ENCODE measurements at regions not wholly inside any gene's neighbourhood (a gene's known extent, or its start where the extent isn't known, plus 50 kb on each side); places are given as distances from the start of the nearest gene placed in this dataset.

GRCh38 chr1:38340409-38340808 is 293.8 kb upstream of the POU3F1 start:
- H3K27me3 ChIP-seq = no peaks in the 10 kb centered on the region
- H3F3A ChIP-seq (ENCODE audit: low read depth) = no peaks in the 10 kb centered on the region
- TF ChIP-seq CTCF (IDR thresholded peaks at IDR 0.05) = no peak
- no peak for TF ChIP-seq EZH2 (IDR thresholded peaks at IDR 0.05)
- no peak for TF ChIP-seq EZH2phosphoT487 (IDR thresholded peaks at IDR 0.05)
- no peaks in the 10 kb centered on the region for H3K9me3 ChIP-seq (ENCODE audit: low read depth)
- no peaks in the 10 kb centered on the region for H3K36me3 Mint-ChIP-seq
- H3K27ac ChIP-seq = no peak overlapping the region
- H3K79me2 ChIP-seq (ENCODE audit: low read depth) = no peaks in the 10 kb centered on the region
- no peak overlapping the region for H3K4me3 ChIP-seq
- no peak for DNase-seq (ENCODE audit: low spot score)
- H3K4me1 ChIP-seq = peaks cover 8% of the 10 kb centered on the region
- no peak overlapping the region for H3K27ac Mint-ChIP-seq
- no peak overlapping the region for H3K4me3 Mint-ChIP-seq
- H3K36me3 ChIP-seq = no peaks in the 10 kb centered on the region
- H2AFZ ChIP-seq (replicated peaks) = no peak overlapping the region
- no peak overlapping the region for H3K4me2 ChIP-seq
- peaks cover 16% of the 10 kb centered on the region for H3K4me1 Mint-ChIP-seq
- peaks cover 6% of the 10 kb centered on the region for H3K27me3 Mint-ChIP-seq (ENCODE audit: insufficient read depth, low read depth)
- H4K20me1 ChIP-seq (ENCODE audit: low read depth) = no peaks in the 10 kb centered on the region
- H3K9ac ChIP-seq = no peak overlapping the region
- peaks cover 4% of the 10 kb centered on the region for H3K9me3 Mint-ChIP-seq

- Histone ChIP-seq H3K4me2 (no peak overlapping the region), H3K9me3 (ENCODE audit: low read depth) (no peaks in the 10 kb centered on the region), H3K4me1 (no peaks in the 10 kb centered on the region), H3K36me3 (no peaks in the 10 kb centered on the region), H3K79me2 (ENCODE audit: low read depth) (no peaks in the 10 kb centered on the region), H3K27me3 (no peaks in the 10 kb centered on the region), H3F3A (ENCODE audit: low read depth) (no peaks in the 10 kb centered on the region), H3K27ac (no peak overlapping the region), H3K9ac (no peak overlapping the region), H2AFZ (replicated peaks) (no peak overlapping the region), H4K20me1 (ENCODE audit: low read depth) (no peaks in the 10 kb centered on the region), H3K4me3 (no peak overlapping the region)
- no peak overlapping the region for H3K27ac Mint-ChIP-seq
- H3K36me3 Mint-ChIP-seq = peaks cover 2% of the 10 kb centered on the region
- peaks cover 6% of the 10 kb centered on the region for H3K27me3 Mint-ChIP-seq (ENCODE audit: insufficient read depth, low read depth)
- peaks cover 4% of the 10 kb centered on the region for H3K9me3 Mint-ChIP-seq
- DNase-seq (ENCODE audit: low spot score) = no peak
- no peak for TF ChIP-seq EZH2phosphoT487 (IDR thresholded peaks at IDR 0.05)
- TF ChIP-seq EZH2 (IDR thresholded peaks at IDR 0.05) = no peak
- TF ChIP-seq CTCF (IDR thresholded peaks at IDR 0.05) = no peak
- H3K4me1 Mint-ChIP-seq = peaks cover 14% of the 10 kb centered on the region
- no peak overlapping the region for H3K4me3 Mint-ChIP-seq
These were observed 291.1 kb upstream of the POU3F1 start for GRCh38 chr1:38337711-38338110.

- Histone ChIP-seq H2AFZ (replicated peaks) (no peak overlapping the region), H3K79me2 (ENCODE audit: low read depth) (no peaks in the 10 kb centered on the region), H3K9me3 (ENCODE audit: low read depth) (no peaks in the 10 kb centered on the region), H3K9ac (no peak overlapping the region), H4K20me1 (ENCODE audit: low read depth) (no peaks in the 10 kb centered on the region), H3K4me1 (no peaks in the 10 kb centered on the region), H3F3A (ENCODE audit: low read depth) (no peaks in the 10 kb centered on the region), H3K27ac (no peak overlapping the region), H3K27me3 (no peaks in the 10 kb centered on the region), H3K36me3 (no peaks in the 10 kb centered on the region), H3K4me2 (no peak overlapping the region), H3K4me3 (no peak overlapping the region)
- no peak for DNase-seq (ENCODE audit: low spot score)
- Mint-ChIP-seq H3K4me3 (no peak overlapping the region), H3K9me3 (peaks cover 5% of the 10 kb centered on the region), H3K27me3 (ENCODE audit: insufficient read depth, low read depth) (peaks cover 6% of the 10 kb centered on the region), H3K4me1 (peaks cover 14% of the 10 kb centered on the region), H3K36me3 (peaks cover 2% of the 10 kb centered on the region), H3K27ac (no peak overlapping the region)
- TF ChIP-seq EZH2 (IDR thresholded peaks at IDR 0.05) (no peak), EZH2phosphoT487 (IDR thresholded peaks at IDR 0.05) (no peak), CTCF (IDR thresholded peaks at IDR 0.05) (no peak)
These were observed 290.4 kb upstream of the POU3F1 start for GRCh38 chr1:38336961-38337360.
